ENCODE measurements at regions not wholly inside any gene's neighbourhood (a gene's known extent, or its start where the extent isn't known, plus 50 kb on each side); places are given as distances from the start of the nearest gene placed in this dataset.
"Not testable (repeated sequence)": the region's sequence is repeated elsewhere in the genome, so short reads cannot be mapped to it uniquely, and the experiment has no call there.

DNA sequence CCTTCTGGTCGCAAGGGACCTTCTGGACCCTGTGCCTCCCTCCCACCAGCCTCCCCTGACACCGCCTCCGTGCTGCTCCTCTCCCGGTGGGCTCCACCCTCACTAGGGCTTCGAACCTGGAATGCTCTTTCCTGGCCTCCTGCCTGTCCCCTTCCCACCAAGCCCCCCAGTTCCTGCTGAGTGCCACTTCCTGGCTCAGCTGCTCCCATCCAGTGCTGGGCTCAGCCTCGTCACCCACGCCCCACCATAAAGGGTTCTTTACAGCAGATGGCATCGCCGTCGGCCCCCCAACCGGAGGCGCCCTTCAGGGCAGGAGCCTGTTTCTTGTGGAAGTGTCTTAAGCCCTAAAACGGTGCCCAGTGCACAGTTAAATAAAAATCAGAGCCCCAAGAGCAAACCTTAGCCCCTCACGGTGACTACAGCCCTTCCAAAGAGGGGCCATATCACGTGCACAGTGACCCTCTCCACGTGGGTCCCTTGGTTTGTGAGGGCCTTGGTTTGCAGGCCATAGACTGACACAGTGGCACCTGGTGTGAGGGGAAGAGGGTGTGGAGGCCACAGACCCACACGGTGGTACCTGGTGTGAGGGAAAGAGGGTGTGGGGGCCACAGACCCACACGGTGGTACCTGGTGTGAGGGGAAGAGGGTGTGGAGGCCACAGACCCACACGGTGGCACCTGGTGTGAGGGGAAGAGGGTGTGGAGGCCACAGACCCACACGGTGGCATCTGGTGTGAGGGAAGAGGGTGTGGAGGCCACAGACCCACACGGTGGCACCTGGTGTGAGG is 111.4 kb downstream of the METRNL start:
- no peak for DNase-seq (ENCODE audit: low read depth in 2 of 2, low spot score in 1 of 2)

DNA sequence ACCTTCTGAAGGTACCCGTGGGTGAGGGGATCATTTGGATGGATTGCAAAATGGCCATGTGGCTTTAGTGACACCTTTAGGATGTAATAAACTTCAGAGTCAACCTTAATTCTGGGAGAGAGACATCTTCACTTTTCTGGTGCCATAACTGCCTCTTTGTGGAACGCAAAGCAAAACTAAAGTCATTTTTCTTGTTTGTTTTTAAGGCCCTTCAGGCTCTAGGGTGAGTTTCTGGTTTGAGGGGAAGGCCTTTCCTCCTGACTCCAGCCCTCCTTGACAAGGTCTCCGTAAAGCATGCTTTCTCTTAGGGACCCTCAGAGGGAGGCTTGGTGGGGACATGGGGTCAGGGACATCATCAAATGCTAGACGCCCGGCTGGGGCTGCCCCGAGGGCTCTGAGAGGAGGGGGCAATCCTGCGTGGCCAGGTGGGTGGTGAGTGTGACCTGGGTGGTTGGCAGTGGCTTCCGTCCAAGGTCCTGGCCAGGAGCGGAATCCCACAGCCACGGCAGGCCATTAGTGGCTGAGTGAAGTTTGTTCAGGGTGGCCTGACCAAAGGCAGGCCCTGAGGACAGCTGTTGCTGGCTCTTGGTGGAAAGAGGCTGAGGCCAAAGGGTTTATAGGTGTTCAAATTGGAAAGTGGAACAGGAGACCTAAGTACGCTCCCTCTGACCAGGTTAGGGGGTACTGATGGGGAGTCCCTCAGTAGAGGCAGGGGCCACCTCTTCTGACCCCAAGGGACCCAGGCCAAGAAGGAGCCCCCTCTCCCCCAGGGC is 112.2 kb downstream of the METRNL start:
- no peak for DNase-seq (ENCODE audit: low read depth in 2 of 2, low spot score in 1 of 2)

DNA sequence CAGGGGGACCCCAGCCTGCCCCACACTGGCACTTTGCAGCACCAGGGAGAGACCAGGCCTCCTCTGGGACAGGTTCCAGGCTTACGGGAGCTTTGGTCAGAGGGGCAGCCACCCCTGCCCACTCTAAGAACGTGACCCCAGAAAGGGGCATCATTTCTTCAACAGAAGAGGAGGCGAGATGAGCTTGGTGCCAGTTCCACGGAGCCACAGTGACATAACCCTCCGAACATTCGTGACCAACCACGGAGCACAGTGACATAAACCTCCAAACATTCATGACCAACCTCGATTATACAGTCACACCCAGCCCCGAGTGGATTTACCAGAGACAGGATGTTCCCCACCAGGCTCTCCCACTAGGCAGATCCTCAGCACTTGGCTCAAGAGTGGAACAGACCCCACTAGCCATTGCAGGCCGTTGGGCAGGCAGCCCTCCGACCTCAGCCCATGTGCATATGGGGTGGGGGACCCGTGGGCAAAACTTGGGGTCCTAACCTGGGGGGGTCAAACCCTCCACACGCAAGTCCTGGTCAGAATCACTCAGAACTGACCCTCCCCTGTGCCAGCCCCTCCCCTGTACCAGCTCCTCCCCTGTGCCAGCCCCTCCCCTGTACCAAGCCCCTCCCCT is 112.9 kb downstream of the METRNL start:
- DNase-seq (ENCODE audit: low read depth in 2 of 2, low spot score in 1 of 2), result no peak

DNA sequence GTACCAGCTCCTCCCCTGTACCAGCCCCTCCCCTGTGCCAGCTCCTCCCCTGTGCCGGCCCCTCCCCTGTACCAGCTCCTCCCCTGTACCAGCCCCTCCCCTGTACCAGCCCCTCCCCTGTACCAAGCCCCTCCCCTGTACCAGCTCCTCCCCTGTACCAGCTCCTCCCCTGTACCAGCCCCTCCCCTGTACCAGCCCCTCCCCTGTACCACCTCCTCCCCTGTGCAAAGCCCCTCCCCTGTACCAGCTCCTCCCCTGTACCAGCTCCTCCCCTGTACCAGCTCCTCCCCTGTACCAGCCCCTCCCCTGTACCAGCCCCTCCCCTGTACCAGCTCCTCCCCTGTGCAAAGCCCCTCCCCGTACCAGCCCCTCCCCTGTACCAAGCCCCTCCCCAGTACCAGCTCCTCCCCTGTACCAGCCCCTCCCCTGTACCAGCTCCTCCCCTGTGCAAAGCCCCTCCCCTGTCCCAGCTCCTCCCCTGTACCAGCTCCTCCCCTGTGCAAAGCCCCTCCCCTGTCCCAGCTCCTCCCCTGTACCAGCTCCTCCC is 113.5 kb downstream of the METRNL start:
- DNase-seq (ENCODE audit: low read depth in 2 of 2, low spot score in 1 of 2), result not testable (repeated sequence)

DNA sequence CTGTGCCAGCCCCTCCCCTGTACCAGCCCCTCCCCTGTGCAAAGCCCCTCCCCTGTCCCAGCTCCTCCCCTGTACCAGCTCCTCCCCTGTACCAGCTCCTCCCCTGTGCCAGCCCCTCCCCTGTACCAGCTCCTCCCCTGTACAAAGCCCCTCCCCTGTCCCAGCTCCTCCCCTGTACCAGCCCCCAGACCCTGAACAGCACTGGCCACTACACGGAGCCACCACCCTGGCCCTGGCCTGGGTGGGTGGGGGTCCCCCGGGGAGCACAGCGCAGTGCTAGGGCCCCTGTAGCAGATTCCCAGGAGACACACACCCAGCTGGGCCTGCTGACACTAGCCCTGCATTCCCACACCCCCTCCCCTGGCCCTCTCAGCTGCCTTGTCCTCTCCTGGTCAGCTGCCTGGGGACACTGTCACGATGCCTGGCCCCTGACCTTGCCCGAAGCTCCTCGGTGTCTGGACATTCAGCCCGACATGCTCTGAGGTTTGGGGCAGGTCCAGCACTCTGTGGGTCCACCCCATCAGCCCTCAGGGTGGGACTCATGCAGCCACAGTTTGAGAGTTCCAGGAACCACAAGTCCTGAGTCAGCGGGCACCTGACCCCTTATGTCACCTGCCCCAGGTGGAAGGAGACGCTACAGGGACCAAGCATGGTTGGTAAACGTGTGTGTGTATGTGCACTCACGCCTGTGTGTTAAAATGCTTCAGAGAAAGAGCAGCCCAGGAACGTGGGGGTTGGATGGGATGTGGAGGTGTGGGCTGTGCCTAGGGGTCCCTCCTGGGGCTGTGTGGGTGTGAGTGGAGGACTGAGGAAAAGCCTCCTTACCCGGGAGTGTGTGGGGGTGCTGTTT is 114.2 kb downstream of the METRNL start:
- no peak for DNase-seq (ENCODE audit: low read depth in 2 of 2, low spot score in 1 of 2)

DNA sequence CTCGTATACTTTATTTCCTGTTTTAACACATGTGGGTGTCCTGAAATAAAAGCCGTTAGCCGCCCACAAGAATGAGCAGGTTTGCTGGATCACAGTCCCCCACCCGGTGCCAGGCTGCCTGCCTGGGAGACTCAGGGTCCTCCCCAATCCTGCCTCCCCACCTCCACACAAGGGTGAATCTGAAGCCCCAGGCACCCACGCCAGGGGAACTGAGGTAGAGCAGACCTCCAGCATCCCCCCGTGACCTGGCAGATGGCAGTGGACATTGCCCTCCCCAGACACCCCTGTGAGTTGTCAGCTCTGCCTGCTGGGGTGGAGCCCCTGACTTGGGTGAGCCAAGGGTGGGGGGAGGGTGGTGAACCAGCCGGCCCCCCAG is 114.8 kb downstream of the METRNL start:
- DNase-seq (ENCODE audit: low read depth in 2 of 2, low spot score in 1 of 2), result no peak

DNA sequence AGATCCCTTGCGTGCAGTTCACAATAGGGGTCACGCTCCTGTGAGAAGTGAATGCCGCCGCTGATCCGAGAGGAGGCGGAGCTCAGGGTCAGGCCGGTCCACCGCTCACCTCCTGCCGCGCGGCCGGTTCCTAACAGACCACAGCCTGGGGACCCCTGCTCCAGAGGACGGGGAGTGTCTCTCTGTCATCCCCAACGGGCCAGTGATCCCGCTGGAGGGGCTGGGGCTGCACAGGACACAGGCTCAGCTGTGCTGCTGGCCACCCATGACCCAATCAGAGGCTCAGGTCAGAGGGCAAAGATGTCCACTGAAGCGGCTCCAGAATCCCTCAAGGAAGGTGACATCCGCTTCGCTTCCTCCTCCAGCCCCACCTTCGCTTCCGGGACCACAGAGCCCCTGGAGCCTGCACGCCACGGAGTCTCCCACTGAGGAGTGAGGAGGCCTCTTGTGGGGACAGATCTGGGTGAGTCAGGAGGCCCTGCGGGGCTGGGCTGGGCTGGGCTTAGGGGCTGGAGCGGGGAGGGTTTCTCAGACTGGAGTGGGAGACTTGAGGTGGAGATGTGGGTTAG is 115.4 kb downstream of the METRNL start:
- DNase-seq (ENCODE audit: low read depth in 2 of 2, low spot score in 1 of 2), result no peak

DNA sequence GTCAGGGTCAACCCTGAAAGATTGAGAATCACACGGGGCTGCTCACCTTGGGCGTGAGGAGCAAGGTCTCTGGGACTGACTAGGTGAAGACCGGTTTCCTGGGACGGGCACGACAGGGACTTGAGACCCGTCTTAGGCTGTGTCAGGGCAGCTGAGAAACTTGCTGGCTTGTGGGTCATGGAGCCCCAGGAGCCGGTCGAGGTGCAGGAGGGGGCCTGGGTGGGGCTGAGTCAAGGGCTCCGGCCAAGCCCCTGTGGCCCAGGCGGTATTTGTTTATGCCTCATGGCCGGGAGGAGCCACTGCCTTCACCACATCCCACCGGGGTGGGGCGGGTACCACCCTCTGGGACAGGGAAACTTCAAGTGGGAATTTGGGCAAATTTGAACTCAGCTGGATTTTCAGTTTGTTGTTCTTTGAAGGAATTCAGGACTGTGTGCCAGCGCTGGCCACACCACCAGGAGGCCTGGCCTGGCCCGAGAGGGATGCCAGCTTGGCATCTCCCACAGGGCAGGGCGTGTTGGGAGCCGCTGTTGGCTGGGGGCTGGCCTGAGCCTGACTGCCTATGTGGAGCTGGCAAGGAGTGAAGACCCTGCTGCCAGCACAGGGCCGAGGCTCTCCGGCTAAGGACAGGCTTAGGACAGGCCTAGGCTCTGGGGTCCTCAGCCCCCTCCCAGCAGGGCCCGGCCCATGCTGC is 116.1 kb downstream of the METRNL start:
- no peak for DNase-seq (ENCODE audit: low read depth in 2 of 2, low spot score in 1 of 2)

DNA sequence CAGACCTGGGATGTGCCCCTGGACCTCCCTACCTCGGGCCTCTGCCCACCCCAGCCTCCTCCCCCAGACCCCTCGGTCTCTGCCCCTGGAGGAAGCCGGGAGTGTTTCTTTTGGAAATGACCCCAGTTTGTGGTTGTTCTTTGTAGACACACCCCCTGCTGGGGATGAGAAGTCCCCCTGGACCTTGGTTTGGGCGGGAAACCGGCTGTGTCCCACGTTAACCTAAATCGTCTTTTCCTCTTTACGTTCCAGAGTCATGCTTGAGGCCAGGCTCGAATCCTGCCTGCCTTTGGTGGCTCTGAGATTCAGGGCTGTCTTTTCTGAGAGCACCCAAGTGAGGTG is 116.6 kb downstream of the METRNL start:
- DNase-seq (ENCODE audit: low read depth in 2 of 2, low spot score in 1 of 2), result no peak

DNA sequence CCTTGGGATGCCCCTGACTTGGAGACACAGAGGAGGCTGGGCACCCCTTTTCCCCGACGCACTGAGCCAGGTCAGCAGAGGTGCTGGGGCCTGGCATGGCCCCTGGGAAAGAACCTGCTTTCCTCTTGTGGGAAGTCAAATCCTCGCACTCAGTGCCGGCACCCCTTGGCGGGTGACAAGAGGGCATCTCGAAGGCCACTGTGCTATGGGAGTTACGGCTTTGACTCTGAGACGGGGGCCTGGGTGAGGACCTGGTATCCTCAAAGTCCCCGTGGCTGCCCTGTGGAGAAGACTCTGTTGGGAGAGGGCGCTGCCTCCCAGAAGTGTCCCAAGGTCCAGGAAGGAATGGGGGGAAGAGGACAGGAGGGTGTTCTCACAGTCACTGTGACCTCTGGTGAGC is 117.0 kb downstream of the METRNL start:
- no peak for DNase-seq (ENCODE audit: low read depth in 2 of 2, low spot score in 1 of 2)

DNA sequence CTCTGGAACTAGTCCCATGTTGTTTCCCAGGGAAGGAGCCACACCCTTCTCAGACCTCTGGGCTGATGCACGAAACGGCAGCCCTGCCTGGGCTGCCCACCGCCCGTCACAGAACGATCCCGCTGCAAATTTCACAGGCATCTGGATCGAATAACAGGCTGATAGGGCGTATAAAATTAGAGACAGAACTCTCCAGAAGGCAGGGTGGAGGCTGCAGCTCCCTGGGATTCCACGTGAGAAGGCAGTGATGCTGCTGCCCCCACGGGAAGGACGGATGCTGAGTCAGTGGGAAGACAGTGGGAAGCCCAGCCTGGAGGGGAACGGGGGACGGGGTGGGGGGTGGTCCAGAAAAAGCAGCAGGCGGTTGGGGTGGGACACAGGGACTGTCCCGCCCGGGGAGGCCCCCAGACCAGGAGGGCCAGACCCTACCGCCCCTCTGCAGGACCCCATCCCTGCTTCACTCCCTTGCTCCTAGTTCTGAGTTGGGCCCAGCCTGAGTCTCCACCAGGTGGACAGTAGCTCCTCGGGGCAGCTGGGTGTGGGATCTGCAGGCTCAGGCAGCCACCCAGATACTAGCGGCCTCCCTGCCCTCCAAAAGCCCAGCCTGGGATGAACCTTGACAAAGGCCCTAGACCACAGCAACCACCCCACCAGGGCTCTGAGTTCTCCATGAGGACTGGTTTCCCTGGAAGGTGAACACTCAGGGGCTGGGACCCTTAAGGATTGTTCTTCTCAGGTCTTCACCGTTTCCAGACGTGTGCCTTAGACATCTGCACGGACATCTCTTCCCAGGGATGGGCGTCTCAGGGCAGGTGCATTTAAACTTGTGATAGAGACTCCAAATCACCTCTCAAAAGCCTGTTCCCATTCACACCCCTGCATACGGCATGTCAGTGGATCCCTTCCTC is 117.8 kb downstream of the METRNL start:
- DNase-seq (ENCODE audit: low read depth in 2 of 2, low spot score in 1 of 2), result no peak

DNA sequence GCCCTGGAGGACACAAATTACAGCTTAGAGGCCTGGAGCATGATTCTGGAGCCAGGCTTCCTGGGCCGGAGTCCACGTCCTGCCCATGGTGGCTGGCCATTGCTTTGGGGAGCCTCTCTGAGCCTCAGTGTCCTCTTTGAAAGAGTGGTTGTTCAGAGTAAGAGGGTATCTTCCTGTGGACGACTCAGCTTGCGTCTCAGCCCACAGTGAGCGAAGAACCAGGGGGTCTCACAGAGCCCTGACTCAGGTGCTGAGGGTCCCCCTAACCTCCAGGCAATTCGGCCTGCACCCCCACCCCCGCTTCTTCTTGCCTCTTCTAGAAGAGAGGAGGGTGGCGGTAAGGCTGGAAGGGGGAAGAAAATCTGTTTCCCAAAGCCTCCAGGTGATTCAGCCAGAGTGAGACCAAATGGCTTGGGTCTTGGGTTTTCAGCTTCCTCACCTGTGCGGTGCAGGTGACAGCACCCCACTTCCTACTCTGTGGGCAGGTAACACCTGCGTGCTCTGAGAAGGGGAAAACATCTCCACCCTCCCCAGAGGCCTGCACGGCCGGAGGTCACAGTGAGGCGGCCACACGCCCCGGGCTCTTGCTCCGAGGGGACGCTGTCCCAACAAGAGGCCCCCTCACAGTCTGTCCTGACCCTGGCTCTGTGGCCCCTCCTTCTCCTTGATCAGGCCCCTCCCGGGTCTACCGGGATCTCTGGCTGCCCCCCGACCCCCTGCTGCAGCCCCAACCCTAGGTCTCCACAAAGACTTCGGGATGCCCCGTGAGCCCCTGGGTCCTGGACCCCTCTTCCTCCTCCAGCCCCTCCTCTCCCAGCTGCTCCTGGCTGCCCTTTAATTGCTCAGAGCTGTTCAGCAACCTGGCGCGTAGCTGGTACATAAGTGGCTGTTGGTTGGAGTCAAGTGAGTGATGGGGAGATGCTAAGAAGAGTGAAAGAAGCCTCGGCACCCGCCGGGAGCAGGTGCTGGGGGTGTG is 119.2 kb downstream of the METRNL start:
- no peak for DNase-seq (ENCODE audit: low read depth in 2 of 2, low spot score in 1 of 2)

DNA sequence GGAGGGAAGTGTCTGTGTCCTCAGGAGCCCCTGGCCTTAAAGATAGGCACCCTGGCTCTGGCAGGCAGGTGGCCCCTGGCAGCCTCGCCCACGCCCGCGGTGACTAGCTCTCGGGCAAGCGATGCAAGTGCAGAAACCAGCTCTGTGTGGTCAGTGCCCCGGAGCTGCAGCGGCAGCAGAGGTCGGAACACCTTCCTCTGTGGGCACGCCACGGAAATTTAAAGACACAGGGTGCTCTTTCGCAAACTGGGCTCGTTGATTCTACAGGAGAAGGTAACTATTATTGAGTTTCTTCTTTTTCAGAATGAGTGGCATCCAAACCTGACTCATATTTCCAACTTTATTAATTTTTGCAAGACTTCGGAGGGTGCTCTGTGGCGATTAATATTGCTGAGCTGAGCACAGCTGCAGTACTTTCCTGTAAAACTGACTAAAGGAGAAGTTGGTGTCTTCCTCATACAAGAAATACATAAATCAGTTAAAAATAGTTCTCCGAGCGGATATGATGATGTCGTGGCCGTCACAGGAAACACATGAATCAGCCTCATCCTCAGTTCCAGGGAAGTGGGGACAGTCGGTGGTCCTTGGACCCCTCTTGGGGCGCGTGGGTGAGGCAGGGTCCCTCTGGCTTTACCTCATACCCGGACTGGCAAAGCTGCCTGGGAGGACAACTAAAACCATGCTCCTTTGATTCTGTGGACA is 120.2 kb downstream of the METRNL start:
- DNase-seq (ENCODE audit: low read depth in 2 of 2, low spot score in 1 of 2), result peak in 1 of 2 donors; percentile 51

DNA sequence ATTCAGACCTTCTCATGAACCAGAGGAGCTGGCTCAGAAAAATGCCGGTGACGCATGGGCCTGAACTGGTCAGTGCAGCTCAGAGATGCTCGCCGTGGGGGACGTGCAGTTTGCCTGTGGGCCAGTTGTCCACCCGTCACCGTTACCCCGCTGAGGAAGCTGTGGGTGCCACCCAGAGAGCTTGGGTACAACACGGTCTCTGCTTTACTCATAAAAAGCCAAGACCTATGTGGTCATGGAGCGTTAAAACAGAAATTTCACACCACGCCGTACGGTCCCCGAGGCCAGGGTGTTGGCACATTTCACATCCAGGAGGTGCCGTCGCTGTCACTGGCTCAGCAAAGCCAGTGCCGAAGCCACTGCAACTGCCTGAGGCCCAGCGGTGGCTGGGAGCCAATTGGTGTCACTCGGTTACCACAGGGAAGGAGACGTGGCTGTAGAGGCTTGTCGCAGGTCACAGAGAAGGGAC is 120.9 kb downstream of the METRNL start:
- DNase-seq (ENCODE audit: low read depth in 2 of 2, low spot score in 1 of 2), result peak in 1 of 2 donors; percentile 53

DNA sequence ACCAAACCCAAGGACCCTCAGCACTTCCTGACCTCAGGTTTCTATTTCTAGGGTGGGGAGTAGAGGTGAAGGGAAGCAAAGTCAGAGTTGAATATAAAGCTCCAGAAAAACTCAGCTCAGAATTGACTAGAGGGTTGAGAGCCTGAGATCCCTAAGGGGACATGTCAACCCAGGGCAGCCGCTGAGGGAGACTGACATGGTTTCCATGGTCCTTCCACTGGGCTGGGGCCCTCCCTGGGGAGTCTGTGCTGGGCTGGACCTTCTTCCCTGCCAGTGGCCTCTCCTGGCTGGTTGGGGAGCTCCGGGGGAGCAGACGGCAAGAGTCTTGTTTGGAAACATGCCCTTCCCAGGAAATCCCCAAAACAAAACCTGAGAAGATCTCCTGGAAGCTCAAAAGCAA is 121.3 kb downstream of the METRNL start:
- no peak for DNase-seq (ENCODE audit: low read depth in 2 of 2, low spot score in 1 of 2)

DNA sequence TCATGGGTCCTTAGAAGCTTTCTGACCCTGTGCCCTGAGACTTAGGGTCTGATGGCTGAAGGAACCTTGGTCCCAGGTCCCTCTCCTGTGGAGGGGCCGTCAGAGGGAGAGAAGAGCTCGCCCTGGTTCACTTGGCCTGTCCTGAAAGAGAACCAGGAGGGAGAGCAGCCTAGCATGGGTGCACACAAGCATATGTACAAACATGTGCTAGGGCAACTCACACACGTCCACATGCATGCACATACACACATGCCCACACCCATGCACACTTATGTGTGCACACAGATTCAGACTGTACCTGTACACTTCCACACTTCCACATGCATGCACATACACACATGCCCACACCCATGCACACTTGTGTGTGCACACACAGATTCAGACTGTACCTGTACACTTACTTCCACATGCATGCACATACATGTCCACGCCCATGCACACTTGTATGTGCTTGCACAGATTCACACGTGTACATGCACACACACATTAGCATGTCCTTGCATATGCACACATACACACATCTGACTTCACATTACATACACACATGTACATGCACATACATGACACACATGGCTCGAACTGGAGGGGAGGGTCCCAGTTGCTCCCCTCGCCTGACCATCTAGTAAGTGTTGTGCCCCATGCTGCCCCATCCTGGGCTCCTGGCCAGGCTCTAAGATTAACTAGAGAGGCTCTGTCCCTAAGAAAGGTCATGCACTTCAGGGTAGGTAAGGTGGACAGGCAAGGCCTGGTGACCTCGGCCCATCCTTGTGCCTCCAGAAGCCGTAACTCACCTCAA is 122.0 kb downstream of the METRNL start:
- DNase-seq (ENCODE audit: low read depth in 2 of 2, low spot score in 1 of 2), result no peak

Data from stimulated activated CD8-positive, alpha-beta memory T cell treated with anti-CD3 and anti-CD28 coated beads, Interleukin-4, amount 100 ng/mL, for 4 hours (primary cell).